Stimulated activated CD4-positive, alpha-beta T cell treated with anti-CD3 and anti-CD28 coated beads, TNF-alpha, amount 100 ng/mL, for 48 hours (primary cell): ENCODE measurements at regions not wholly inside any gene's neighbourhood (a gene's known extent, or its start where the extent isn't known, plus 50 kb on each side); places are given as distances from the start of the nearest gene placed in this dataset.
"Not testable (repeated sequence)": the region's sequence is repeated elsewhere in the genome, so short reads cannot be mapped to it uniquely, and the experiment has no call there.

Source experiments
- DNase-seq, 3 donors: peaks; one replicate each; pipeline ENCODE4 v3.0.0-alpha.2; 2020; ENCODE audit warnings: low read depth in 3 of 3

- no peak for DNase-seq
Measured at GRCh38 chr5:167029488-167029887, 1262.0 kb upstream of the WWC1 start.

GRCh38 chr5:167030500-167031120 is 1260.8 kb upstream of the WWC1 start:
- DNase-seq: no peak

- DNase-seq: no peak
Measured at GRCh38 chr5:167036585-167036984, 1254.9 kb upstream of the WWC1 start.

GRCh38 chr5:167049043-167049663 is 1242.3 kb upstream of the WWC1 start:
- no peak for DNase-seq

GRCh38 chr5:167049771-167050567 is 1241.5 kb upstream of the WWC1 start:
- DNase-seq: no peak

- DNase-seq: no peak
Measured at GRCh38 chr5:167050568-167051401, 1240.7 kb upstream of the WWC1 start.

- no peak for DNase-seq
Measured at GRCh38 chr5:167051402-167051768, 1240.1 kb upstream of the WWC1 start.

- no peak for DNase-seq
Measured at GRCh38 chr5:167052791-167053190, 1238.7 kb upstream of the WWC1 start.

- no peak for DNase-seq
Measured at GRCh38 chr5:167057665-167058064, 1233.8 kb upstream of the WWC1 start.

- DNase-seq: no peak
Measured at GRCh38 chr5:167061695-167062094, 1229.8 kb upstream of the WWC1 start.

GRCh38 chr5:167063116-167063515 is 1228.3 kb upstream of the WWC1 start:
- DNase-seq: no peak

GRCh38 chr5:167063788-167064187 is 1227.7 kb upstream of the WWC1 start:
- DNase-seq: no peak

- no peak for DNase-seq
Measured at GRCh38 chr5:167064198-167064776, 1227.2 kb upstream of the WWC1 start.

- no peak for DNase-seq
Measured at GRCh38 chr5:167065794-167066193, 1225.7 kb upstream of the WWC1 start.

GRCh38 chr5:167071981-167072610 is 1219.3 kb upstream of the WWC1 start:
- DNase-seq: no peak

GRCh38 chr5:167081561-167081960 is 1209.9 kb upstream of the WWC1 start:
- no peak for DNase-seq

- DNase-seq: no peak
Measured at GRCh38 chr5:167096816-167097215, 1194.6 kb upstream of the WWC1 start.

GRCh38 chr5:167104351-167104750 is 1187.1 kb upstream of the WWC1 start:
- DNase-seq: no peak

- no peak for DNase-seq
Measured at GRCh38 chr5:167105941-167106340, 1185.5 kb upstream of the WWC1 start.

GRCh38 chr5:167107684-167108083 is 1183.8 kb upstream of the WWC1 start:
- DNase-seq: no peak

GRCh38 chr5:167108266-167108665 is 1183.2 kb upstream of the WWC1 start:
- DNase-seq: not testable (repeated sequence)
